ENCODE measurements at regions not wholly inside any gene's neighbourhood (a gene's known extent, or its start where the extent isn't known, plus 50 kb on each side); places are given as distances from the start of the nearest gene placed in this dataset.
"Not testable (repeated sequence)": the region's sequence is repeated elsewhere in the genome, so short reads cannot be mapped to it uniquely, and the experiment has no call there.

- DNase-seq (ENCODE audit: low spot score), result no peak
Observed at GRCh38 chr3:177676947-177677587, 479.8 kb upstream of the TBL1XR1 start.

GRCh38 chr3:177679568-177680471 is 482.5 kb upstream of the TBL1XR1 start:
- DNase-seq (ENCODE audit: low spot score), result no peak

GRCh38 chr3:177680472-177680821 is 483.2 kb upstream of the TBL1XR1 start:
- no peak for DNase-seq (ENCODE audit: low spot score)

- DNase-seq (ENCODE audit: low spot score), result no peak
Observed at GRCh38 chr3:177681156-177681555, 483.9 kb upstream of the TBL1XR1 start.

- no peak for DNase-seq (ENCODE audit: low spot score)
Observed at GRCh38 chr3:177681852-177682251, 484.6 kb upstream of the TBL1XR1 start.

- DNase-seq (ENCODE audit: low spot score), result no peak
Observed at GRCh38 chr3:177683586-177683985, 486.3 kb upstream of the TBL1XR1 start.

- DNase-seq (ENCODE audit: low spot score), result no peak
Observed at GRCh38 chr3:177686671-177687070, 489.4 kb upstream of the TBL1XR1 start.

GRCh38 chr3:177687291-177687690 is 490.0 kb upstream of the TBL1XR1 start:
- DNase-seq (ENCODE audit: low spot score), result no peak

- DNase-seq (ENCODE audit: low spot score), result no peak
Observed at GRCh38 chr3:177688152-177688551, 490.9 kb upstream of the TBL1XR1 start.

GRCh38 chr3:177689077-177689476 is 491.8 kb upstream of the TBL1XR1 start:
- DNase-seq (ENCODE audit: low spot score), result no peak

- no peak for DNase-seq (ENCODE audit: low spot score)
Observed at GRCh38 chr3:177689869-177690268, 492.6 kb upstream of the TBL1XR1 start.

- no peak for DNase-seq (ENCODE audit: low spot score)
Observed at GRCh38 chr3:177690306-177690705, 493.0 kb upstream of the TBL1XR1 start.

- DNase-seq (ENCODE audit: low spot score), result no peak
Observed at GRCh38 chr3:177692304-177692975, 495.2 kb upstream of the TBL1XR1 start.

- no peak for DNase-seq (ENCODE audit: low spot score)
Observed at GRCh38 chr3:177693616-177694264, 496.5 kb upstream of the TBL1XR1 start.

- no peak for DNase-seq (ENCODE audit: low spot score)
Observed at GRCh38 chr3:177694316-177694715, 497.0 kb upstream of the TBL1XR1 start.

GRCh38 chr3:177694951-177695350 is 497.7 kb upstream of the TBL1XR1 start:
- DNase-seq (ENCODE audit: low spot score), result no peak

- DNase-seq (ENCODE audit: low spot score), result no peak
Observed at GRCh38 chr3:177700117-177700516, 502.8 kb upstream of the TBL1XR1 start.

GRCh38 chr3:177703788-177704187 is 506.5 kb upstream of the TBL1XR1 start:
- DNase-seq (ENCODE audit: low spot score), result no peak

- DNase-seq (ENCODE audit: low spot score), result no peak
Observed at GRCh38 chr3:177705976-177706823, 508.9 kb upstream of the TBL1XR1 start.

- DNase-seq (ENCODE audit: low spot score), result not testable (repeated sequence)
Observed at GRCh38 chr3:177709470-177709869, 512.2 kb upstream of the TBL1XR1 start.

- DNase-seq (ENCODE audit: low spot score), result no peak
Observed at GRCh38 chr3:177710506-177710905, 513.2 kb upstream of the TBL1XR1 start.

All from cerebellar cortex (tissue), 1 donor.